ENCODE measurements at regions not wholly inside any gene's neighbourhood (a gene's known extent, or its start where the extent isn't known, plus 50 kb on each side); places are given as distances from the start of the nearest gene placed in this dataset.
"Not testable (repeated sequence)": the region's sequence is repeated elsewhere in the genome, so short reads cannot be mapped to it uniquely, and the experiment has no call there.

- ATAC-seq (ENCODE audit: poor library complexity): peak; percentile 78
- peak; percentile 51 for DNase-seq
- intact Hi-C loops (cut with DNase I): no loop called here
These were observed 222.6 kb upstream of the INTU start for GRCh38 chr4:127410201-127410600.

- intact Hi-C loops (cut with DNase I): no loop called here
- DNase-seq: no peak
These were observed 222.1 kb upstream of the INTU start for GRCh38 chr4:127410644-127411043.

GRCh38 chr4:127414951-127415606, 217.7 kb upstream of the INTU start:
- intact Hi-C loops (cut with DNase I): no loop called here
- DNase-seq (no peak), ATAC-seq (ENCODE audit: poor library complexity) (no peak)

More at GRCh38 chr4:127410644-127411043, 222.1 kb upstream of the INTU start:
- peak; percentile 31 for ATAC-seq (ENCODE audit: poor library complexity)

GRCh38 chr4:127416115-127416514, 216.6 kb upstream of the INTU start:
- DNase-seq (no peak), ATAC-seq (ENCODE audit: poor library complexity) (no peak)

GRCh38 chr4:127417885-127418535, 214.7 kb upstream of the INTU start:
- no peak for ATAC-seq (ENCODE audit: poor library complexity)
- intact Hi-C loops (cut with DNase I): no loop called here
- no peak for DNase-seq

More at GRCh38 chr4:127416115-127416514, 216.6 kb upstream of the INTU start:
- intact Hi-C loops (cut with DNase I): no loop called here

- no peak for ATAC-seq (ENCODE audit: poor library complexity)
- DNase-seq: no peak
- intact Hi-C loops (cut with DNase I): no loop called here
These were observed 213.3 kb upstream of the INTU start for GRCh38 chr4:127419431-127419830.

GRCh38 chr4:127421437-127421836, 211.3 kb upstream of the INTU start:
- no peak for DNase-seq
- no peak for ATAC-seq (ENCODE audit: poor library complexity)

GRCh38 chr4:127425202-127425845, 207.4 kb upstream of the INTU start:
- DNase-seq: no peak
- no peak for ATAC-seq (ENCODE audit: poor library complexity)
- intact Hi-C loops (cut with DNase I): no loop called here

More at GRCh38 chr4:127421437-127421836, 211.3 kb upstream of the INTU start:
- intact Hi-C loops (cut with DNase I): no loop called here

GRCh38 chr4:127425851-127426250, 206.9 kb upstream of the INTU start:
- ATAC-seq (ENCODE audit: poor library complexity) (no peak), DNase-seq (no peak)
- intact Hi-C loops (cut with DNase I): no loop called here

GRCh38 chr4:127441571-127441970, 191.2 kb upstream of the INTU start:
- no peak for ATAC-seq (ENCODE audit: poor library complexity)
- DNase-seq: no peak
- intact Hi-C loops (cut with DNase I): no loop called here

- no peak for ATAC-seq (ENCODE audit: poor library complexity)
These were observed 187.3 kb upstream of the INTU start for GRCh38 chr4:127445471-127445870.

GRCh38 chr4:127446427-127446885, 186.3 kb upstream of the INTU start:
- intact Hi-C loops (cut with DNase I): no loop called here
- no peak for ATAC-seq (ENCODE audit: poor library complexity)
- no peak for DNase-seq

More at GRCh38 chr4:127445471-127445870, 187.3 kb upstream of the INTU start:
- DNase-seq: no peak
- intact Hi-C loops (cut with DNase I): no loop called here

- intact Hi-C loops (cut with DNase I): no loop called here
- DNase-seq (no peak), ATAC-seq (ENCODE audit: poor library complexity) (no peak)
These were observed 183.8 kb upstream of the INTU start for GRCh38 chr4:127448986-127449385.

GRCh38 chr4:127449449-127449848, 183.3 kb upstream of the INTU start:
- no peak for DNase-seq
- intact Hi-C loops (cut with DNase I): no loop called here
- ATAC-seq (ENCODE audit: poor library complexity): no peak

- ATAC-seq (ENCODE audit: poor library complexity): no peak
- no peak for DNase-seq
- intact Hi-C loops (cut with DNase I): no loop called here
These were observed 182.5 kb upstream of the INTU start for GRCh38 chr4:127450276-127450675.

- ATAC-seq (ENCODE audit: poor library complexity) (no peak), DNase-seq (no peak)
- intact Hi-C loops (cut with DNase I): no loop called here
These were observed 168.9 kb upstream of the INTU start for GRCh38 chr4:127463883-127464282.

GRCh38 chr4:127469542-127469941, 163.2 kb upstream of the INTU start:
- intact Hi-C loops (cut with DNase I): no loop called here
- ATAC-seq (ENCODE audit: poor library complexity) (no peak), DNase-seq (no peak)

GRCh38 chr4:127469959-127470809, 162.6 kb upstream of the INTU start:
- DNase-seq (no peak), ATAC-seq (ENCODE audit: poor library complexity) (no peak)
- intact Hi-C loops (cut with DNase I): no loop called here

- ATAC-seq (ENCODE audit: poor library complexity); DNase-seq; intact Hi-C loops (cut with DNase I): not testable (repeated sequence)
These were observed 154.5 kb upstream of the INTU start for GRCh38 chr4:127478271-127478670.

Measured in Right ventricle myocardium superior (tissue), 1 donor.